Natural killer cell (primary cell): ENCODE measurements at regions not wholly inside any gene's neighbourhood (a gene's known extent, or its start where the extent isn't known, plus 50 kb on each side); places are given as distances from the start of the nearest gene placed in this dataset.

ENCODE experiments used
- ATAC-seq, 3 donors: fragments of 150-1000 bp in 2 of 3; fragments of 200-7000 bp in 1 of 3; cut with Tn5 transposase; 1 replicate in 1 of 3; 2 replicates in 2 of 3; pipeline ENCODE4 v1.10.0; 2021; ENCODE audit warnings: mild to moderate bottlenecking in 2 of 3, moderate library complexity in 2 of 3
- DNase-seq, 2 donors: peaks; one replicate each; pipeline versions ENCODE4 v3.0.0 to v3.0.0-alpha.2; 2013 to 2021; ENCODE audit warnings: mixed read lengths in 1 of 2
- H3K27ac ChIP-seq: one replicate; pipeline ENCODE4 v1.5.1; 2013; ENCODE audit warnings: mild to moderate bottlenecking, low read length
- H3K27me3 ChIP-seq: one replicate; pipeline ENCODE4 v1.6.1; 2013; ENCODE audit warnings: low read length; ENCODE audit not compliant: control insufficient read depth, insufficient read depth
- H3K36me3 ChIP-seq: one replicate; pipeline ENCODE4 v1.6.1; 2013; ENCODE audit warnings: low read length; ENCODE audit not compliant: control insufficient read depth, insufficient read depth
- H3K4me1 ChIP-seq: one replicate; pipeline ENCODE4 v1.6.1; 2013; ENCODE audit warnings: low read length; ENCODE audit not compliant: control insufficient read depth, insufficient read depth
- H3K4me3 ChIP-seq: one replicate; pipeline ENCODE4 v1.5.1; 2013; ENCODE audit warnings: low read length
- H3K9me3 ChIP-seq: one replicate; pipeline ENCODE4 v1.6.1; 2013; ENCODE audit warnings: low read length; ENCODE audit not compliant: control insufficient read depth, insufficient read depth
- H3K27ac Mint-ChIP-seq, 2 donors: one replicate each; pipeline ENCODE4 v1.8.0; 2022; ENCODE audit warnings: mild to moderate bottlenecking in 2 of 2, mixed read lengths in 2 of 2, moderate library complexity in 1 of 2
- H3K27me3 Mint-ChIP-seq, 2 donors: one replicate each; pipeline ENCODE4 v1.8.0; 2022; ENCODE audit warnings: low read depth in 2 of 2, mixed read lengths in 2 of 2
- H3K36me3 Mint-ChIP-seq: one replicate; pipeline ENCODE4 v1.8.0; 2022; ENCODE audit warnings: mixed read lengths
- H3K4me1 Mint-ChIP-seq, 2 donors: one replicate each; pipeline ENCODE4 v1.8.0; 2022; ENCODE audit warnings: mixed read lengths in 2 of 2
- H3K4me3 Mint-ChIP-seq: one replicate; pipeline ENCODE4 v1.8.0; 2022; ENCODE audit warnings: mild to moderate bottlenecking, moderate library complexity, mixed read lengths
- H3K9me3 Mint-ChIP-seq, 2 donors: one replicate each; pipeline ENCODE4 v1.8.0; 2022; ENCODE audit warnings: mixed read lengths in 2 of 2
- CTCF ChIP-seq: fragments of 200-600 bp; IDR thresholded peaks from one replicate; pipeline ENCODE4 v1.8.0; 2022; ENCODE audit warnings: antibody characterized with exemption
- WGBS: methylation state at CpG from one replicate; pipeline ENCODE4 v1.1.7; 2013; ENCODE audit warnings: missing lambda C conversion rate; ENCODE audit not compliant: insufficient coverage; 5-methylcytosine and 5-hydroxymethylcytosine counted together
- intact Hi-C: fragments of 100-400 bp; cut with micrococcal nuclease; formaldehyde crosslinking; loops from one replicate; pipeline ENCODE4 v1.14.2; 2022

GRCh38 chr18:77653792-77654191 lies 404.1 kb downstream of the GALR1 start:
- Mint-ChIP-seq H3K4me1 (peaks cover 0 to 8% of the 10 kb centered on the region in 2 donors), H3K36me3 (no peaks in the 10 kb centered on the region), H3K27me3 (peaks cover 6 to 11% of the 10 kb centered on the region in 2 donors), H3K9me3 (no peaks in the 10 kb centered on the region), H3K27ac (no peak overlapping the region), H3K4me3 (no peak overlapping the region)
- ATAC-seq (no peak), DNase-seq (no peak)
- Histone ChIP-seq H3K36me3 (no peaks in the 10 kb centered on the region), H3K4me3 (no peak overlapping the region), H3K27me3 (peaks cover 5% of the 10 kb centered on the region), H3K9me3 (no peaks in the 10 kb centered on the region), H3K4me1 (peaks cover 5% of the 10 kb centered on the region), H3K27ac (no peak overlapping the region)
- intact Hi-C loops = loop anchor here (5.0 kb wide), 1 partner anchor 651 kb away; no protein-coding TSS in a partner anchor
- WGBS = 94% methylated on average over 12 of the region's 12 CpGs
- no peak for TF ChIP-seq CTCF

GRCh38 chr18:77654302-77654701 lies 404.7 kb downstream of the GALR1 start:
- no peak for DNase-seq
- no peak for TF ChIP-seq CTCF
- Mint-ChIP-seq H3K4me3 (no peak overlapping the region), H3K4me1 (peaks cover 0 to 8% of the 10 kb centered on the region in 2 donors), H3K9me3 (no peaks in the 10 kb centered on the region), H3K27me3 (peaks cover 6 to 11% of the 10 kb centered on the region in 2 donors), H3K36me3 (no peaks in the 10 kb centered on the region), H3K27ac (no peak overlapping the region)
- H3K4me3 ChIP-seq = no peak overlapping the region
- intact Hi-C loops = loop anchor here (5.0 kb wide), 1 partner anchor 652 kb away; no protein-coding TSS in a partner anchor
- no peak overlapping the region for H3K27ac ChIP-seq
- WGBS = 82% methylated on average over 5 of the region's 5 CpGs
- no peaks in the 10 kb centered on the region for H3K9me3 ChIP-seq
- H3K36me3 ChIP-seq = no peaks in the 10 kb centered on the region
- H3K4me1 ChIP-seq = peaks cover 5% of the 10 kb centered on the region
- no peak for ATAC-seq
- peaks cover 5% of the 10 kb centered on the region for H3K27me3 ChIP-seq

GRCh38 chr18:77657651-77658298 lies 408.1 kb downstream of the GALR1 start:
- intact Hi-C loops = no loop called here
- no peak overlapping the region for H3K4me3 ChIP-seq
- WGBS = 88% methylated on average over 31 of the region's 31 CpGs

More at GRCh38 chr18:77657651-77658298, 408.1 kb downstream of the GALR1 start:
- Histone ChIP-seq H3K27ac (no peak overlapping the region), H3K4me1 (no peaks in the 10 kb centered on the region), H3K9me3 (no peaks in the 10 kb centered on the region), H3K36me3 (no peaks in the 10 kb centered on the region), H3K27me3 (no peaks in the 10 kb centered on the region)
- Mint-ChIP-seq H3K4me3 (no peak overlapping the region), H3K36me3 (no peaks in the 10 kb centered on the region), H3K9me3 (no peaks in the 10 kb centered on the region), H3K4me1 (no peaks in the 10 kb centered on the region), H3K27me3 (peaks cover 16 to 24% of the 10 kb centered on the region in 2 donors), H3K27ac (no peak overlapping the region)
- ATAC-seq = no peak
- no peak for TF ChIP-seq CTCF
- no peak for DNase-seq
